ENCODE measurements at regions not wholly inside any gene's neighbourhood (a gene's known extent, or its start where the extent isn't known, plus 50 kb on each side); places are given as distances from the start of the nearest gene placed in this dataset.
"Not testable (repeated sequence)": the region's sequence is repeated elsewhere in the genome, so short reads cannot be mapped to it uniquely, and the experiment has no call there.

DNA sequence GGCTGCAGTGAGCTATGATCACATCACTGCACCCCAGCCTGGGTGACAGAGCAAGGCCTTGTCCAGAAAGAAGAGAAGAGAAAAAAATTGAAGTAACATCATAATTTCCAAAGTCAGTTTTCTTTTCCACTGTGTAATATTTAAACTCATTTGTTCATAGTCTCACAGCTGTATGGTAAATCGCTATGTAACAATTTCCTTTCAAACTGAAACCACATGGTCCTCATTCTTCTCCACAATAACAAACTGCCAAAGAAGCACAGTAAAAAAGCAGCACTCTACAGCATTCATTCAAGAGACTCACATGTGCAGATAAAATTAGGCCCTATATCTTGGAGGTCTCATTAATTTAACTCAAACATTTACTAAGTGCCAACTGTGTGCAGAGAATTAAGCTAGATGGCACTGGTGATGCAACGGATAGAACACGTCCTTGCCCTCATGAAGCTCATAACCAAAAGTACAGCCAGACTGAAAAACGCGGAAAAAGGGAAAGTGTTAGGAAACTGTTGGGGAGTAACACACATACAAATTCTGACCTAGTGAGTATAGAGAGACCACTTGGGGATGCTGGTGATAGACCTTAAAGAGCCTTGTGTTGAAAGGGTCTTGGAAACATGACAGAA, 174.0 kb upstream of the KCTD7 start:
- no peak for DNase-seq (ENCODE audit: extremely low read depth in 1 of 11, low read depth in 9 of 11, low spot score in 4 of 11)

GRCh38 chr7:66455432-66455831, 173.2 kb upstream of the KCTD7 start:
- not testable (repeated sequence) for DNase-seq (ENCODE audit: extremely low read depth in 1 of 11, low read depth in 9 of 11, low spot score in 4 of 11)

DNA sequence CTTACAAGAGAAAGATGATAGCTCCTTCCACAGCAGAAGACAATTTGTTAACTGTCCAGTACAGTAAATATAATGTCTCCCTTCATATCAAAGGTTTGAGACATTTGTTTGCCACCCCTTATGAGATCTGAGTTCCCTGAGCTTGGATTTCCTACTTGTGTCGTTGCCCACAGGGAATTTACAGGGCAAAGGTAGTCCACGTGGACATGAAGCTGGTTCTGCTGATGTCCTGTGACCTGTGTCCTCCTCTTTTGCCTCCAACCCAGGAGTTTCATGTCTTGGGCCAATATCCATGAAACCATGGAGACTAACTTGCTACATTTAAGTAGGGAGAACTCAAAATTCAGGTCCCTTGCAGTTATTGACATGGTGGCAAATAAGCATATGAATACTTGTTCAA, 172.2 kb upstream of the KCTD7 start:
- not testable (repeated sequence) for DNase-seq (ENCODE audit: extremely low read depth in 1 of 11, low read depth in 9 of 11, low spot score in 4 of 11)

DNA sequence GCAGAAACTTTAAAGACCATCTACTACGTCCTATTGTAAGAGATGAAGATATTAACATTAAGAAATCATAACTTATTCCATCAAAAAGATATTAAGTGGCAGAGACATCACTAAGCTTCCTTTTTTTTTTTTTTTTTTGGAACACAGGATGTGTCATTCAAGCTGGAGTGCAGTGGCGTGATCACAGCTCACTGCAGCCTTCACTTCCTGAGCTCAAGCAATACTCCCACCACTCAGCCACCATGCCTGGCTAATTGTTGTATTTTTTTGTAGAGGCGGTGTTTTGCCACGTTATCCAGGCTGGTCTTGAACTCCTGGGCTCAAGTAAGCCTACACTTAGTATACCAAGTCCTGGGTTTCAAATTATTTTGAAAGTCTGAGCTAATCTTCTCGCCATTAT, 169.7 kb upstream of the KCTD7 start:
- peak in 1 of 11 donors; percentile 5 for DNase-seq (ENCODE audit: extremely low read depth in 1 of 11, low read depth in 9 of 11, low spot score in 4 of 11)

GRCh38 chr7:66459783-66460413, 168.8 kb upstream of the KCTD7 start:
- DNase-seq (ENCODE audit: extremely low read depth in 1 of 11, low read depth in 9 of 11, low spot score in 4 of 11): not testable (repeated sequence)

DNA sequence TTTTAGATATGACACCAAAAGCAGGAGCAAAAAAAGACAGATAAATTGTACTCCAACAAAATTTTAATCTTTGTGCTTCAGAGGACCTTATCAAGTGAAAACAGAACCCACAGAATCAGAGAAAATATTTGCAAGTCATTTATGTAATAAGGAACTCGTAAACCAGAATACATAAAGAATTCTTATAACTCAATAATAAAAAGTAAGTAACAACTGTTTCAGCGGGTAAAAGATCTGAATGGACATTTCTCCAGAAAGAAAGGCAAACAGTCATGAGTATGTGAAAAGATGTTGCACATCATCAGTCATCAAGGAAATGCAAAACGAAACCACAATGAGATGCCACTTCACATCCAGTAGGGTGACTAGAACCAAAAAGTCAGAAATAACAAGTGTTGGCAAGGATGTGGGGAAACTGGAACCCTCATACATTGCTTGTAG, 167.7 kb upstream of the KCTD7 start:
- DNase-seq (ENCODE audit: extremely low read depth in 1 of 11, low read depth in 9 of 11, low spot score in 4 of 11): no peak

GRCh38 chr7:66461397-66461796, 167.3 kb upstream of the KCTD7 start:
- not testable (repeated sequence) for DNase-seq (ENCODE audit: extremely low read depth in 1 of 11, low read depth in 9 of 11, low spot score in 4 of 11)

DNA sequence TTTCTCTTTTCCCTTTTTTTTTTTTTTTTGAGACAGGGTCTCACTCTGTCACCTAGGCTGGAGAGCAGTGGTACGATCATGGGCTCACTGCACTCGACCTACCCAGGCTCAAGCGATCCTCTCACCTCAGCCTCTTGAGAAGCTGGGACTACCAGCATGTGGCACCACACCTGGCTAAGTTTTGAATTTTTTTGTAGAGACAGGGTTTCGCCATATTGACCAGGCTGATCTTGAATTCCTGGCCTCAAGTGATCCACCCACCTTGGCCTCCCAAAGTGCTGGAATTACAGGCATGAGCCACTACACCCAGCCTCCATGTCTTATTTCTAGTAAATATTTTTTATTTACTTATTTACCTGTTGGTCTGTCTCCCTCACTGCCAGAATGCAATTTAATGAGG, 165.8 kb upstream of the KCTD7 start:
- not testable (repeated sequence) for DNase-seq (ENCODE audit: extremely low read depth in 1 of 11, low read depth in 9 of 11, low spot score in 4 of 11)

DNA sequence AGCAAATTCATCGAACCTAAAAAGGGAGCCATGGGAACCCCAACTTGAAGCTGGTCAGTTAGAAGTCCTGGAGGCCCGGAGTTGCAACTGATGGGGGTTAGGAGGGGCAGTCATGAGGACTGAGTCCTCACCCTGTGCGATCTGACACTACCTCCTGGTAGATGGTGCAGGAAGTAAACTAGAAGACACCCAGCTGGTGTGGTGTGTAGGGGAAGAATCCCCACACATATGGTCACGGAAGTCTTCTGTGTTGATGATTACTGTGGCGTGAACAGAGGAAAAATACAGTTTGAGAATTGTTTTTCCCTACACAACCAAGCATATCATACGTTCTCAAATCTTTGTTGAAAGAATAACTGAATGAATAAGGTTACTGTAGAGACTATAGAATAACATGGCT, 164.6 kb upstream of the KCTD7 start:
- DNase-seq (ENCODE audit: extremely low read depth in 1 of 11, low read depth in 9 of 11, low spot score in 4 of 11): no peak

GRCh38 chr7:66466081-66466600, 162.5 kb upstream of the KCTD7 start:
- DNase-seq (ENCODE audit: extremely low read depth in 1 of 11, low read depth in 9 of 11, low spot score in 4 of 11): no peak

DNA sequence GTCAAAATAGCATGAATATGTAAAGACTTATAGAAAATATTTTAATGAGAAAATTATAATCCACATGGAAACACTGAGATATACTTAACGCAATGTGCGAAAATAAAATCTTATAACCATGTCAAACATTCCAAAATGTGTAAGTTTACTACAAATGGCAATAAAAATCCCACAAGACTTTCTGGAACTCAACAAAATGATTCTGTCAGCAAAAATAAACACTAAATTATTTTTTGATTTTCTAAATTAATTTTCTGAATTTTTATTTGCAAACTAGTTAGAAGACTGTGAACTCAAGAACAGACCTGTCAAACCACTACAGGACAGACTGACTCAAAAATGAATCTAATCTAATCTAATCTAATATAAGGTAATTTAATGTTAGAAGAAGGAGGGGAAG, 160.8 kb upstream of the KCTD7 start:
- DNase-seq (ENCODE audit: extremely low read depth in 1 of 11, low read depth in 9 of 11, low spot score in 4 of 11): no peak

- DNase-seq (ENCODE audit: extremely low read depth in 1 of 11, low read depth in 9 of 11, low spot score in 4 of 11): not testable (repeated sequence)
Measured at GRCh38 chr7:66473064-66473463, 155.6 kb upstream of the KCTD7 start.

GRCh38 chr7:66474441-66474840, 154.2 kb upstream of the KCTD7 start:
- DNase-seq (ENCODE audit: extremely low read depth in 1 of 11, low read depth in 9 of 11, low spot score in 4 of 11): no peak

DNA sequence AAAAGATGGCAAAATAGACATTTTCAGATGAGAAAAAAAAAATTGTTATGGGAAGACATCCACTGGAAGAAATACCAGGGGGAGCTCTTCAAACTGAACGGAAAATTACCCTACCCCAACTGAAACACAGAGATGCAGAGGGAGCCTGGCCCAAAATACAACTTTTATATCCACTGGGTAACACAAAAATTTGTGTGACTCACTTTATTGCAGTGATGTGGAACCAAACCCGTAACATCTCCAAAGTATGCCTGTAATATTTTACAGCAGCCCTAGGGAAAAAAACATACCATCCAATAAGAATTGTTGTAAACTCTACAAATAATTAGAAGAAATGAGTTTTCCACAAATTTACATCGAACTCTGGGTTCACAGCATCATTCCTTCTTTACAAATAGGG, 152.6 kb upstream of the KCTD7 start:
- not testable (repeated sequence) for DNase-seq (ENCODE audit: extremely low read depth in 1 of 11, low read depth in 9 of 11, low spot score in 4 of 11)

DNA sequence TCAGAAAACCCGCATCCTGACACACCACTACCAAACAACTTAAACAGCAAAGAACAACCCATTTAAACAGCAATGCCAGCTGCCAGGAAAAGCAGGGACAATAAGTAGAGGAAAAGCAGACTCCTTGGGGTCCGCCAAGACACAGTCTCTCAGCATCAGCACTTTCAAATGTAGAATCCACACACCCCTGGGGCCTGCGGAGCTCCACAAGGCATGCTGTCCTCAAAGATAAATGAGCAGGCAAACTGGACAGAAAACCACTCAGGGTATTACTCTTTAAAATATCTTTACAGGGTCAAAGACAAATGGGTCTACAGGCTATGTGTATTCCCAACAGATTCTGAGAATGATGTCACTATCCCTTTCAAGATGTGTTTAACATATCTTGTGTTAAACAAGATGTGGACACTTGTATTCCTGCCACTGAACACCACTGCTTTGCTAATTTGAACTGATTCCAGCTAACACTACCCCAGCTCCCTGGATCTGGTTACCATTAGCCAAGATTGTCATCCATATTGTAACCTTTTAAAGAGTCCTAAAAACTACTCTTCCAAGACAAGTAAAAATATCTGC, 150.8 kb upstream of the KCTD7 start:
- DNase-seq (ENCODE audit: extremely low read depth in 1 of 11, low read depth in 9 of 11, low spot score in 4 of 11): not testable (repeated sequence)

DNA sequence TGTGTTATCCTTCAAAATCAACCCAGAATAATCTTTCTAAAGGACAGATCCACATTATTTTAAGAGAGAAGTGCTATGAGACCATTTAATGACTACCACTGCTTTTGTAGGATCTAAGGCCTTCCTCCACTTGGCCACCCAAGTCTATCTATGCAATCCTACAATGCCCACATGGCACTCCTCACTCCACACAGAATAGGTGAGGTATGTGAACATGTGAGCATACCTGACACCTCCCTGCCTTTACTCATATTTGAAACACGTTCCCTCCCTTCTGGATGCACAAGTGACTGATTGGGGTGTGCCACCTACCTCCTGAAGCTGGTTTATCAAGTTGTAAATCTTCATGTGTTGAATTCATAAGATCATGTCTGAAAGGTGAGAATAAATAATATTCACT, 147.5 kb upstream of the KCTD7 start:
- DNase-seq (ENCODE audit: extremely low read depth in 1 of 11, low read depth in 9 of 11, low spot score in 4 of 11): not testable (repeated sequence)

DNA sequence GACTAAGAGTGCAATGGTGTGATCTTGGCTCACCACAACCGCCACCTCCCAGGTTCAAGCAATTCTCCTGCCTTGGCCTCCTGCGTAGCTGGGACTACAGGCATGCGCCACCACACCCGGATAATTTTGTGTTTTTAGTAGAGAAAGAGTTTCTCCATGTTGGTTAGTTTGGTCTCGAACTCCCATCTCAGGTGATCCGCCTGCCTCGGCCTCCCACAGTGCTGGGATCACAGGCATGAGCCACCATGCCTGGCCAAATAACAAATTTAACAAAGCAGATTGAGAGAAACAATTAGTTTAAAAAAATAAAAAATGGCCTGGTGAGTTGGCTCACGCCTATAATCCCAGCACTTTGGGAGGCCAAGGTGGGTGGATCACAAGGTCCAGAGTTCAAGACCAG, 139.6 kb upstream of the KCTD7 start:
- DNase-seq (ENCODE audit: extremely low read depth in 1 of 11, low read depth in 9 of 11, low spot score in 4 of 11): not testable (repeated sequence)

- not testable (repeated sequence) for DNase-seq (ENCODE audit: extremely low read depth in 1 of 11, low read depth in 9 of 11, low spot score in 4 of 11)
Measured at GRCh38 chr7:66489741-66490140, 138.9 kb upstream of the KCTD7 start.

DNA sequence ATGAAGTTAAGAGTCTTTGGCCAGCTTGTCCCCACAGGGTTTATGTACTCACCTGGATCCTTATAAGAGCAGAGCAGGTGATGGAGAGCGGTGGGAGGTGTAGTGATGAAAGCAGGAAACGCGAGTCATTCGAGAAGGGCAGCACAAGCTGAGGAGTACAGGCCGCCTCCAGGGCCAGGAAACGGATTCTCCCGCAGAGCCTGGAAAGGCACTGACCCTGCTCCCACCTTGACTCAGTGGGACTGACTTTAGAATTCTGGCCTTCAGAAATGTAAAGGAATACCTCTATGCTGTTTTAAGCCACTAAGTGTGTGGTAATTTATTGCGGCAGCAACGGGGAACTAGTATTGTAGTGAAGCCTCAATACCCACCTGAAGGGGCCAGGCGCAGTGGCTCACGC, 137.7 kb upstream of the KCTD7 start:
- DNase-seq (ENCODE audit: extremely low read depth in 1 of 11, low read depth in 9 of 11, low spot score in 4 of 11): not testable (repeated sequence)

- not testable (repeated sequence) for DNase-seq (ENCODE audit: extremely low read depth in 1 of 11, low read depth in 9 of 11, low spot score in 4 of 11)
Measured at GRCh38 chr7:66492405-66492804, 136.3 kb upstream of the KCTD7 start.
